Gastroesophageal sphincter (tissue), 3 donors: ENCODE measurements at regions not wholly inside any gene's neighbourhood (a gene's known extent, or its start where the extent isn't known, plus 50 kb on each side); places are given as distances from the start of the nearest gene placed in this dataset.

Experiments used
- CTCF ChIP-seq, 4 experiments: fragments of 200-600 bp in 2 of 4; fragments of 450-650 bp in 2 of 4; sonication (generic) in 1 of 4; IDR thresholded peaks; one replicate each; pipeline ENCODE4 v1.5.1; 2017 to 2019; ENCODE audit warnings: antibody characterized with exemption in 4 of 4, mild to moderate bottlenecking in 2 of 4, moderate library complexity in 2 of 4
- POLR2A ChIP-seq, 2 donors: fragments of 450-650 bp; IDR thresholded peaks; one replicate each; pipeline ENCODE4 v1.6.1; 2017; ENCODE audit warnings: antibody characterized with exemption in 2 of 2, mild to moderate bottlenecking in 2 of 2, moderate library complexity in 1 of 2
- POLR2AphosphoS5 ChIP-seq: sonication (generic); formaldehyde crosslinking; IDR thresholded peaks from one replicate; pipeline ENCODE4 v1.6.1; 2017; ENCODE audit warnings: antibody characterized with exemption

DNA sequence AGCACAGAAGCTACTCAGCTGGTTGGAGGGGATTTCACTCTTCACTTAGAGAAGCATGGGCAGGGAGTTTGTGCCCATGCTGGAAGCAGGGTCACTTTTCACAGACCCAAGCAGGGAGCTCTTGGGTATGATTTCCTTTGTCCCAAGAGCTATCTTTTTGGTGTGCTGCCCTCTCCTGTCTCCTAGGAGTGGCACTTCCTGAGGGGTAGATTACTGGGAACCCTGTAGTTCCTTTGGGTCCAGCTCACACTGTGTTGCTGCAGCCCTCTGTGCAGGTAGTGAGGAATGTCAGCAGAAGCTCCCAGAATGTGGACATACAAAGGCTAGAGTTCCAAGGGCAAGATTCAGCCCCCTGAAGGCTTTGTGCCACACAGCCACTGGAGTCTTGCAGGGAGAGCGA, 537.1 kb upstream of the ANO3 start:
- no peak for TF ChIP-seq POLR2A (IDR thresholded peaks at IDR 0.05)
- TF ChIP-seq CTCF (IDR thresholded peaks at IDR 0.05): no peak
- no peak for TF ChIP-seq POLR2AphosphoS5
